22Rv1 (cell line): ENCODE measurements at regions not wholly inside any gene's neighbourhood (a gene's known extent, or its start where the extent isn't known, plus 50 kb on each side); places are given as distances from the start of the nearest gene placed in this dataset.

ENCODE experiments used
- H3K27ac ChIP-seq: fragments of 450-650 bp; 2 replicates; pipeline ENCODE4 v1.5.1; 2017
- ZFX ChIP-seq: fragments of 450-650 bp; IDR thresholded peaks from 2 replicates; pipeline ENCODE4 v1.6.1; 2017; ENCODE audit warnings: antibody characterized with exemption, borderline replicate concordance
- TF ChIP-seq, protein P1 (sequence below): fragments of 450-650 bp; IDR thresholded peaks from 2 replicates; pipeline ENCODE4 v1.5.1; 2017; ENCODE audit warnings: mild to moderate bottlenecking

DNA sequence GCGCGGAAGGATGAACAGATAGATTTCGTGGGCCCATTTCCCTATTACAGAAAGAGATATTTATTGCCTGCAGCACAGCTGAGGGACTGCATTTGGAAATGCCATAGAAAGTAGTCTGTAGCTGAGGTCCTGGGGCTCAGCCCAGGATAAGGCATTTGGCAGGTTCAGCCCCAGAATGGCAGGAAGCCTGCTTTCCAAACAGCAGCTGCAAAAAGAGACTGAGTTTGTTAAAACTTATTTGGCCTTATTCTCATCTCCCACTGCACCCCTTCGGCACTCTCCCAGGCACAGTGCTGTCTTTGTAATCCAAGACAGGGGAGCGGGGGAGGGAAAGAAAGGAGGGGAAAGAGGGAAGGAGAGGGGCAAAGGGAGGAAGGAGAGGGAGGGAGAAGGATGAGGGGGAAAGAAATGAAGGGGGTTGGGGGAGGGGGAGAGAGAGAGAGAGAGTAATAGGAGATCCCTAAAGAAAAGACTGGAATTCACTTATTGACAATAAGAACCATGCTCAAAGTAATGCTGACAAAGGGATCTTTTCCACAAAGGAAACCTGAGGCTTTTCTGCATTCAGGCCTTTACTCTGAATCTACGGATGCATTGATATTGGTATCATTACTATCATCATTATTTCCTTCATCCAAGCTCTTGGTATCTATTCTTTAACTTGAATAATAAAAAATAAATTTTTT is 94.0 kb upstream of the LRRN1 start:
- TF ChIP-seq, protein P1, sequence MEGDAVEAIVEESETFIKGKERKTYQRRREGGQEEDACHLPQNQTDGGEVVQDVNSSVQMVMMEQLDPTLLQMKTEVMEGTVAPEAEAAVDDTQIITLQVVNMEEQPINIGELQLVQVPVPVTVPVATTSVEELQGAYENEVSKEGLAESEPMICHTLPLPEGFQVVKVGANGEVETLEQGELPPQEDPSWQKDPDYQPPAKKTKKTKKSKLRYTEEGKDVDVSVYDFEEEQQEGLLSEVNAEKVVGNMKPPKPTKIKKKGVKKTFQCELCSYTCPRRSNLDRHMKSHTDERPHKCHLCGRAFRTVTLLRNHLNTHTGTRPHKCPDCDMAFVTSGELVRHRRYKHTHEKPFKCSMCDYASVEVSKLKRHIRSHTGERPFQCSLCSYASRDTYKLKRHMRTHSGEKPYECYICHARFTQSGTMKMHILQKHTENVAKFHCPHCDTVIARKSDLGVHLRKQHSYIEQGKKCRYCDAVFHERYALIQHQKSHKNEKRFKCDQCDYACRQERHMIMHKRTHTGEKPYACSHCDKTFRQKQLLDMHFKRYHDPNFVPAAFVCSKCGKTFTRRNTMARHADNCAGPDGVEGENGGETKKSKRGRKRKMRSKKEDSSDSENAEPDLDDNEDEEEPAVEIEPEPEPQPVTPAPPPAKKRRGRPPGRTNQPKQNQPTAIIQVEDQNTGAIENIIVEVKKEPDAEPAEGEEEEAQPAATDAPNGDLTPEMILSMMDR = no peak
- TF ChIP-seq ZFX = no peak
- H3K27ac ChIP-seq = no peak overlapping the region

DNA sequence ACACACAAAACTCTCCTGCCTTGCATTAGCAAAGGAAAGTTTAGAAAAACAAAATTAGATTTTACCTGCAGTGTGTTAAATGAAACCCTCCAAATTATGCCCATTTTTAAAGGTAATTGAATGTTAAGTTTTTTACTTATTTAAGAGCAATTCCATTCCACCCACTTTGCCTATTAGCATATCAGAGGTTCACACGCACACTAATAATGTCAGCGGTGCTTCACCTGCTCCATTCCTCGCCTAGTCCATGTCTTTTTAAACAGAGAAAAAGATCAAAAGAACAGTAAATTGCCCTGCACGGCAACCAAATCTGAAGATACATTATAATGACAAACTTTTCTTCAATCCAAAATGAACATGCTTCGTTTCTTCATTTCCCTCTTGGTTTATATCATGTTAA is 97.3 kb upstream of the LRRN1 start:
- no peak for TF ChIP-seq ZFX
- TF ChIP-seq, protein P1 = no peak
- H3K27ac ChIP-seq = no peak overlapping the region

DNA sequence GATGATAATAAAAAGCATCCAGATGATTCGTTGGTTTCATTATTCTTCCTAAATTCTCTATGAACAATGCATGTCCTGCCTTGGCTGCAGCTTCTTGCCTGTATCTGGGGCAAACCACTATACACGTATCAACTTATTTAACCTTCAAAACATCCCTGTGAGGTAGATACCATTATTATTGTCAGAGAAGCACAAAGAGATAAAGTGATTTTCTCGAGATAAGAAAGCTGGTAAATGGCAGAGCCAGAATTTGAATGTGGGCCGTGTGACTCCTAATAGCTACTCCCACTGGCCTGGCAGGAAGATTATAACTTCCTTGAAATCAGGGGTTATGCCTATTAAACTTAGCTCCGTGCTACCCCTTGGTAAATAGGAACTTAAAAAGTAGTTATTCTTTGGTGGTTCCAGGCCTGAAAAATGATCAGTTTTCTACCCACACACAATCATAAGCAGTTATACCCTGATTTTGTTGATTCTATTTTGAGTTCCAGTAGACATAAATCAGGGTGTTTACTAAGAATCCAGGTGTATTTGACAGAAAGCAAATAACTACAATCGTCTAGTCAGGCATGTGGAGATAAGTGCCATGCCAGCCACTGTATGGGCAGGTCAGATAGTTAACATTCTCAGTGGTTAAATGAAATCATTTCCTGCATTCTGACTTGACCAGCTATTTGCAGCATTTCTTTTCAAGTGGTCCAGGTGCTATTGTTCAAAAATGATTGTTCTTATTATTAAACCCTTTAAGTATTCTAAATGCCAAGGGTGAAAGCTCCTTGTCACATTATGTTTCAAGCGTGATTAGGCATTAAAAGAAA is 99.2 kb upstream of the LRRN1 start:
- H3K27ac ChIP-seq = no peak overlapping the region
- no peak for TF ChIP-seq ZFX
- TF ChIP-seq, protein P1 = no peak

DNA sequence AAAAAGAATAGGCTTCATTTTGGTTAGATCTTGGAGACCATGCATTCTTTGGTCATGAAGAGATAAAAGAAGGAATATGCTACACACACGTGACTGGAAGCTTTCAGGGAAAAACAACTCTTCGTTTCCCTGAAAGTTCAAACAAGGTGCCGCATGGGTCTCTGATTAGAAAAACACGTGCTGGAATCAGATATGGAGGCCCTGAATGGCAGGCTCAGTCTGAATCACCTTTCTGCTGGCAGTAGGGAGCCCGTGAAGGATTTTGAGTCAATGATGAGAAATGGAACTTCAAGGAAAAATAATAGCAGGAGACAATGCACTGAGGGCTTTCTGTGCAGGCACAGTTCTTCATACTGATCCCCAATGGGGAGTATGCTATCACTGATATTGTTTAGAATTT is 99.8 kb upstream of the LRRN1 start:
- H3K27ac ChIP-seq = no peak overlapping the region
- no peak for TF ChIP-seq ZFX
- TF ChIP-seq, protein P1 = no peak

DNA sequence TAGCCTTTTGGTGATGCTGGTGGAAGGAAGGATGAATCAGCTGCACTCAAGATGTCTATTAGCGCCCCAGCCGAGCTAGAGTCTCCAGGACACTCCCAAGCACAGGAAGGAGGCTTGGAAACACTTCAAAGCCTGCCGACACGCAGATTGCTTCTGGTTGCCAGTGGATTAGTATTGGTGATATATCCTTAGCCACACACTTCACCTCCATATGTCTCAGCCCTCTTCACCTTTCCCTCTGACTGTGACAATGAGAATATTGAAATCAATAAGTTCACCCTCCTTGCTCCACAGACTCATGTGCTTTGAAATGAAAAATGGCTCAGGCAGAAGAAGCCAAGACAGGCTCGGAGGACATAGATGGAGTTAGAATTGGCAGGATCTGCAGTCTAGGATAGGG is 102.9 kb upstream of the LRRN1 start:
- H3K27ac ChIP-seq = no peak overlapping the region
- TF ChIP-seq, protein P1 = no peak
- TF ChIP-seq ZFX = no peak

DNA sequence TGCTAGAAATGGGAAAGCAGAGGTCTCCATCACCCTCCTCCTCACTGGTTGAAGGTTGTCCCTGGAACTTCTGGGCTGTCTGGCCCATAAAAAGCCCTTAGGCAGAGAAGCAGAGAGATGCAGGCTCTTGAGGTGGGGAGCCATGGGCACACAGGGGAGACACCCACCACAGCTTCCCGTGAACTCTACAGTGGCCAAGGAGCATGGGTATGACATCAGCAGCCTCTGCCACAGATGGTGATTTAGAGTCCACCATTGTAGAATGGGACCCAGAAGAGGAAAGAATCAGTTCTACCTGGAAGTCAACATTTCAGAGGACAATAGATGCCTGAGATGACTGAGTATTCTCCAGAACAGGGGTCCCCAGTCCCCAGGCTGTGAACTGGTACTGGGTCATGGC is 105.6 kb upstream of the LRRN1 start:
- no peak overlapping the region for H3K27ac ChIP-seq
- TF ChIP-seq, protein P1 = no peak
- no peak for TF ChIP-seq ZFX
